Glutamatergic neuron (in vitro differentiated cells): ENCODE measurements at regions not wholly inside any gene's neighbourhood (a gene's known extent, or its start where the extent isn't known, plus 50 kb on each side); places are given as distances from the start of the nearest gene placed in this dataset.
"Not testable (repeated sequence)": the region's sequence is repeated elsewhere in the genome, so short reads cannot be mapped to it uniquely, and the experiment has no call there.

Experiments
- DNase-seq: peaks from one replicate; pipeline ENCODE4 v3.0.0; 2022
- H3K27ac Mint-ChIP-seq: one replicate; pipeline ENCODE4 v1.8.0; 2020; ENCODE audit warnings: mild to moderate bottlenecking, mixed read lengths, inconsistent platforms; ENCODE audit not compliant: unreplicated experiment
- H3K27me3 Mint-ChIP-seq: one replicate; pipeline ENCODE4 v1.8.0; 2020; ENCODE audit warnings: mild to moderate bottlenecking, moderate library complexity, mixed read lengths, inconsistent platforms; ENCODE audit not compliant: unreplicated experiment
- H3K36me3 Mint-ChIP-seq: one replicate; pipeline ENCODE4 v1.8.0; 2020; ENCODE audit warnings: mild to moderate bottlenecking, mixed read lengths, inconsistent platforms; ENCODE audit not compliant: unreplicated experiment
- H3K4me1 Mint-ChIP-seq: one replicate; pipeline ENCODE4 v1.8.0; 2020; ENCODE audit warnings: mild to moderate bottlenecking, low read depth, mixed read lengths, inconsistent platforms; ENCODE audit not compliant: unreplicated experiment
- H3K4me3 Mint-ChIP-seq: one replicate; pipeline ENCODE4 v1.8.0; 2020; ENCODE audit warnings: mild to moderate bottlenecking, mixed read lengths, inconsistent platforms; ENCODE audit not compliant: unreplicated experiment
- H3K9me3 Mint-ChIP-seq: one replicate; pipeline ENCODE4 v1.8.0; 2020; ENCODE audit warnings: mild to moderate bottlenecking, moderate library complexity, mixed read lengths, inconsistent platforms; ENCODE audit not compliant: unreplicated experiment
- TF ChIP-seq, protein P1 (sequence below): fragments of 200-600 bp; sonication (generic); IDR thresholded peaks from one replicate; pipeline ENCODE4 v1.5.0; 2021; ENCODE audit not compliant: partially characterized antibody, unreplicated experiment

DNA sequence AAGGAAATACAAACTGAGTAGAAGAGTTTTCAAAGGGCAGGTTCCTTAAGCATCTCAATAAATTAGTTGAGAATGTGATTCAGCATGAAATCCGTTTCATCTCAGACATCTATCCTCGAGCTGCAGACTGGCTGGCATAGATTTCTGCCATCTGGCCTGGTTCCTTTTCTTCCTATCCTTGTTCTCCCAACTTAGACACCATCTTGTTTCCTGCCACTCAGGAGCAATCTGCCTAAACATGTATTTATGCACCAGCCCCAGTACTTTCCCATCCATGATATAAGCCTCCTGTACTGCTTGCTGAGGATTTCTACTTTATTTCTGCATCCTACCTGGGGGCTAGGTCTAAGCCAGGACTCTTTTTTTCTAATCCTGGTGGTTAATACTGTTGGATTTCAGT is 359.1 kb upstream of the C11orf87 start:
- Mint-ChIP-seq H3K27me3 (no peaks in the 10 kb centered on the region), H3K4me3 (no peak overlapping the region), H3K4me1 (no peaks in the 10 kb centered on the region), H3K27ac (no peak overlapping the region), H3K36me3 (no peaks in the 10 kb centered on the region), H3K9me3 (no peaks in the 10 kb centered on the region)
- no peak for DNase-seq
- TF ChIP-seq, protein P1, sequence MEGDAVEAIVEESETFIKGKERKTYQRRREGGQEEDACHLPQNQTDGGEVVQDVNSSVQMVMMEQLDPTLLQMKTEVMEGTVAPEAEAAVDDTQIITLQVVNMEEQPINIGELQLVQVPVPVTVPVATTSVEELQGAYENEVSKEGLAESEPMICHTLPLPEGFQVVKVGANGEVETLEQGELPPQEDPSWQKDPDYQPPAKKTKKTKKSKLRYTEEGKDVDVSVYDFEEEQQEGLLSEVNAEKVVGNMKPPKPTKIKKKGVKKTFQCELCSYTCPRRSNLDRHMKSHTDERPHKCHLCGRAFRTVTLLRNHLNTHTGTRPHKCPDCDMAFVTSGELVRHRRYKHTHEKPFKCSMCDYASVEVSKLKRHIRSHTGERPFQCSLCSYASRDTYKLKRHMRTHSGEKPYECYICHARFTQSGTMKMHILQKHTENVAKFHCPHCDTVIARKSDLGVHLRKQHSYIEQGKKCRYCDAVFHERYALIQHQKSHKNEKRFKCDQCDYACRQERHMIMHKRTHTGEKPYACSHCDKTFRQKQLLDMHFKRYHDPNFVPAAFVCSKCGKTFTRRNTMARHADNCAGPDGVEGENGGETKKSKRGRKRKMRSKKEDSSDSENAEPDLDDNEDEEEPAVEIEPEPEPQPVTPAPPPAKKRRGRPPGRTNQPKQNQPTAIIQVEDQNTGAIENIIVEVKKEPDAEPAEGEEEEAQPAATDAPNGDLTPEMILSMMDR = no peak

- H3K27ac Mint-ChIP-seq, H3K4me1 Mint-ChIP-seq, H3K4me3 Mint-ChIP-seq: not testable (repeated sequence)
These were observed 357.2 kb upstream of the C11orf87 start for GRCh38 chr11:109064618-109065311.

DNA sequence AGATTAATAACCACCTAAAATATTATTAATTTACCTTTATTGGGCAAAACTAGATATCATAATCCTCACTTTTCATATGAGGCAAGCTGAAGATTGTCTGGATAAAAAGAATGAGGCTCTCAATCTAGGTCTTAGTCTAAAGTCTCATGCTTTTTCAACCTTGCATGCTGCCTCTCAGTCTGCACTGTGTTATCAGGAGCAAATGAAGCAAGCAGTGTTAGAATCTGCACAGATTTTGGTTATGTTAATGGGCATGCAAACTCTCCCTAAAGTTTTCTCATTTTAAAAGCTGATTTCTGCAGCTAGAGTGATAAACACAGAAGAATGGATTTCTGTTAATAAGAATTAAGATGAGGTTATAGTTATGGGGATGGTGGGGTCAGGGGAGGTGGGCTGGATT is 350.7 kb upstream of the C11orf87 start:
- TF ChIP-seq, protein P1 = no peak
- Mint-ChIP-seq H3K4me3 (no peak overlapping the region), H3K27me3 (no peaks in the 10 kb centered on the region)

More at GRCh38 chr11:109064618-109065311, 357.2 kb upstream of the C11orf87 start:
- H3K36me3 Mint-ChIP-seq, H3K9me3 Mint-ChIP-seq, DNase-seq, H3K27me3 Mint-ChIP-seq: not testable (repeated sequence)

GRCh38 chr11:109071712-109072524 is 350.1 kb upstream of the C11orf87 start:
- Mint-ChIP-seq H3K36me3 (peaks cover 8% of the 10 kb centered on the region), H3K4me1 (peaks cover 10% of the 10 kb centered on the region), H3K9me3 (peaks cover 1% of the 10 kb centered on the region), H3K27ac (no peak overlapping the region), H3K27me3 (no peaks in the 10 kb centered on the region), H3K4me3 (no peak overlapping the region)
- DNase-seq = no peak
- TF ChIP-seq, protein P1 = no peak

More for the DNA sequence above, 350.7 kb upstream of the C11orf87 start:
- DNase-seq = no peak
- Mint-ChIP-seq H3K27ac (no peak overlapping the region), H3K36me3 (peaks cover 8% of the 10 kb centered on the region), H3K9me3 (peaks cover 1% of the 10 kb centered on the region), H3K4me1 (peaks cover 7% of the 10 kb centered on the region)

DNA sequence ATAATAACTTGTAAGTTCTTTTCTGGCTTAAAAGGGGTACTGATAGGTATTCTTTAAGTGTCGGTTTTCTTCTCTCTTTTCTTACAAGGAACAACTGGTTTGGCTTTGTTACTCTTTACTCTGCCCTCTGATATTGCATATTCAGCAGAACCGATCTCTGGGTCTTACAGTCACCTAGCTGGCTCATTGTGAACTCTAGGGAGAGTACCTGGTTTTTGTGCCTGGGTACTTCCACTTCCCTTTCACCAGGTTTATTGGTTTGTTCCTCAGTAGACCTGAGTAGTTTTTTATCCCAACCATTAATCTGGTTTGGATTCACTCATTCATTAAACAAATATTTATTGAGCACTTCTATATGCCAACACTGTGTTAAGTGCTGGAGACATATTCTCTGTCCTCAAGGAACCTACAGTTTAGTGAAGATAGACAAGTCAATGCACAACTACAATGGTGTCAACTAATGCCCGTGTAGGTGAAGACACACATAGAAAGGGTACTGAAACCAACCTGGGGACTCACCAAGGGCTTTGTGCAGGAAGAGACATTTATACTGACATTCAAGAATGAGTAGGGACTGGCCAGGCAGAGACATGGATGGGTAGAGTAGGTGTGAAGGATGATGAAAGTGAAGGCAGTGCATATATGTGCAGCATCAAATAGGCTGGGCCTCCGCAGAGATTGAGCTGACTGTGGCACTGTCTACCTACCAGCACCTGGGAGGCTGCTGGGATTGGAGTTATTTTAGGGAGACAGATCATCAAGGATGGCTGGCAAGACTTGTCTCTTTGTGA is 348.8 kb upstream of the C11orf87 start:
- Mint-ChIP-seq H3K4me1 (peaks cover 13% of the 10 kb centered on the region), H3K27me3 (no peaks in the 10 kb centered on the region)
- TF ChIP-seq, protein P1 = no peak

More for the DNA sequence above, 348.8 kb upstream of the C11orf87 start:
- Mint-ChIP-seq H3K27ac (no peak overlapping the region), H3K4me3 (no peak overlapping the region), H3K36me3 (peaks cover 8% of the 10 kb centered on the region), H3K9me3 (peaks cover 1% of the 10 kb centered on the region)
- no peak for DNase-seq
